Endodermal cell (in vitro differentiated cells): ENCODE measurements at regions not wholly inside any gene's neighbourhood (a gene's known extent, or its start where the extent isn't known, plus 50 kb on each side); places are given as distances from the start of the nearest gene placed in this dataset.
A peak's percentile ranks its signal among the peaks of the same experiment; 100 is the strongest.
"Not testable (repeated sequence)": the region's sequence is repeated elsewhere in the genome, so short reads cannot be mapped to it uniquely, and the experiment has no call there.

Experiments
- DNase-seq: peaks from one replicate; pipeline ENCODE4 v3.0.0-alpha.2; 2017
- H3K27ac ChIP-seq: 2 replicates; pipeline ENCODE4 v1.5.1; 2013; ENCODE audit warnings: mild to moderate bottlenecking, low read depth, low read length, moderate library complexity
- H3K27me3 ChIP-seq: 2 replicates; pipeline ENCODE4 v1.6.1; 2013; ENCODE audit warnings: mild to moderate bottlenecking, low read length, moderate library complexity; ENCODE audit not compliant: insufficient read depth, control insufficient read depth, poor library complexity, severe bottlenecking
- H3K36me3 ChIP-seq: 2 replicates; pipeline ENCODE4 v1.7.0; 2013; ENCODE audit warnings: mild to moderate bottlenecking, low read length, moderate library complexity; ENCODE audit not compliant: control insufficient read depth, insufficient read depth
- H3K4me1 ChIP-seq: one replicate; pipeline ENCODE4 v1.7.0; 2013; ENCODE audit warnings: low read length; ENCODE audit not compliant: control insufficient read depth, insufficient read depth
- H3K4me3 ChIP-seq: 2 replicates; pipeline ENCODE4 v1.5.1; 2013; ENCODE audit warnings: mild to moderate bottlenecking, low read length, moderate library complexity
- H3K9ac ChIP-seq: 2 replicates; pipeline ENCODE4 v1.6.1; 2013; ENCODE audit warnings: mild to moderate bottlenecking, low read length, moderate library complexity; ENCODE audit not compliant: poor library complexity, severe bottlenecking; ENCODE audit errors: extremely low read depth
- H3K9me3 ChIP-seq: 2 replicates; pipeline ENCODE4 v1.6.1; 2013; ENCODE audit warnings: mild to moderate bottlenecking, low read length, moderate library complexity; ENCODE audit not compliant: control insufficient read depth
- H3K27ac Mint-ChIP-seq: 2 replicates; pipeline ENCODE4 v1.8.0; 2020; ENCODE audit warnings: mixed read lengths
- H3K27me3 Mint-ChIP-seq: 2 replicates; pipeline ENCODE4 v1.8.0; 2021; ENCODE audit warnings: mild to moderate bottlenecking, mixed read lengths; ENCODE audit not compliant: insufficient read depth
- H3K36me3 Mint-ChIP-seq: 2 replicates; pipeline ENCODE4 v1.8.0; 2020; ENCODE audit warnings: low read depth, mixed read lengths
- H3K4me1 Mint-ChIP-seq: 2 replicates; pipeline ENCODE4 v1.8.0; 2020; ENCODE audit warnings: mixed read lengths
- H3K4me3 Mint-ChIP-seq: 2 replicates; pipeline ENCODE4 v1.8.0; 2020; ENCODE audit warnings: mild to moderate bottlenecking, moderate library complexity, mixed read lengths
- H3K9me3 Mint-ChIP-seq: 2 replicates; pipeline ENCODE4 v1.8.0; 2020; ENCODE audit warnings: mild to moderate bottlenecking, mixed read lengths
- WGBS, 2 experiments: methylation state at CpG; one replicate each; pipeline versions ENCODE4 v1.1.5 to v1.1.7; 2013; ENCODE audit warnings: missing lambda C conversion rate in 2 of 2, mixed read lengths in 1 of 2; ENCODE audit not compliant: insufficient coverage in 1 of 2, insufficient read length in 1 of 2; 5-methylcytosine and 5-hydroxymethylcytosine counted together

DNA sequence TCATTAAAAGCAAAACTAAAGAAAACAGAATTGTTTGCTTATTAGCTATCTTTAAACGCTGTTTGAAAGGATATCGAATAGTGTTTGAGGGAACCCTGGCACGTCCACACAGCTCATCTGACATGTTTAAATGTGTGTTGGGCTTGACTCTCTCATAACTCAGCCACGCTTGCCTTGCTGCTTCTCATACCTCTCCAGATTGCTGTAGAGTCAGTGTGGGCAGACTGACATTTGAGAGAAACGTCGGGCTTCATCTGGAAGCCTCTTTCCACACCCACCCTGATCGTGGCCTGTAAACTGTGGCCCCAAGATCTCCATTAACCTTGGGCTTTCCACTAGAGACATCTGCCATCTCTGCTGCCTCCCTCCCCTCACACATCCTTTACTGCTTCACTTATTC is 226.4 kb upstream of the PLGLB2 start:
- H3K4me1 Mint-ChIP-seq, H3K27me3 Mint-ChIP-seq, H3K4me3 ChIP-seq, H3K9ac ChIP-seq, H3K27ac ChIP-seq, H3K4me3 Mint-ChIP-seq, DNase-seq, H3K36me3 ChIP-seq, H3K9me3 ChIP-seq, H3K9me3 Mint-ChIP-seq, H3K27me3 ChIP-seq, H3K36me3 Mint-ChIP-seq, H3K4me1 ChIP-seq, H3K27ac Mint-ChIP-seq: not testable (repeated sequence)
- whole genome bisulfite sequencing, 2 experiments, result 95% methylated on average over 6 of the region's 7 CpGs; no CpG with 5 or more reads in 1 of the 2 experiments

DNA sequence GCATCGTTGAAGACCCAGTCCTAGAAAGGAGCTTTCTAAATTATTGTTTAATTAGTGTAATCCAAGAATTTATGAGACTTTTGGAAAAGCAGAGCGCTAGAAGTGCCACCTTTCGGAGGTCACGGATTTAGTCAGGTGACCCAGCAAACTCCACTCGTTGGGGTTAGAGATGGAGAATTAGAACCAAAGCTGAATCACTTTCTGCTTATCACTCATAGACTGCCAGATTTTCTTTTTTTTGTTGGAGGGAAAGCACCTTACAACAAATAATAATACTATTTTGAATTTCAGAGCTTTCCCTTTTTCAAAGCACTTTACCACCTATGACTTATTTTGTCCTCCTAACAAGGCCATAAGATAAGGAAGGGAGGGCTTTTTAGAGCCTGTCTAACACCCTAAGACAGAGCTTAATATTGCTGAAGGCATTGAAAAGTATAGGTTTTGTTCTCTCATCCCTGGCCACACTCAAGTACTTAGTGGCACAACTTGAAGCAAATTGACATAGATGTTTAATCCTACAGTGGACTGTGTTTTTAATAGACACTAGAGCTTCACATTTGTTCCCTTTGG is 223.2 kb upstream of the PLGLB2 start:
- not testable (repeated sequence) for H3K4me1 Mint-ChIP-seq, H3K36me3 Mint-ChIP-seq, H3K36me3 ChIP-seq, H3K27me3 Mint-ChIP-seq, H3K9me3 ChIP-seq, H3K27ac Mint-ChIP-seq, H3K4me3 ChIP-seq, H3K27me3 ChIP-seq, H3K4me3 Mint-ChIP-seq, H3K4me1 ChIP-seq, DNase-seq, H3K9ac ChIP-seq, H3K27ac ChIP-seq, H3K9me3 Mint-ChIP-seq
- WGBS, 2 experiments, result 89 to 100% methylated on average over 2 to 4 of the region's 5 CpGs

DNA sequence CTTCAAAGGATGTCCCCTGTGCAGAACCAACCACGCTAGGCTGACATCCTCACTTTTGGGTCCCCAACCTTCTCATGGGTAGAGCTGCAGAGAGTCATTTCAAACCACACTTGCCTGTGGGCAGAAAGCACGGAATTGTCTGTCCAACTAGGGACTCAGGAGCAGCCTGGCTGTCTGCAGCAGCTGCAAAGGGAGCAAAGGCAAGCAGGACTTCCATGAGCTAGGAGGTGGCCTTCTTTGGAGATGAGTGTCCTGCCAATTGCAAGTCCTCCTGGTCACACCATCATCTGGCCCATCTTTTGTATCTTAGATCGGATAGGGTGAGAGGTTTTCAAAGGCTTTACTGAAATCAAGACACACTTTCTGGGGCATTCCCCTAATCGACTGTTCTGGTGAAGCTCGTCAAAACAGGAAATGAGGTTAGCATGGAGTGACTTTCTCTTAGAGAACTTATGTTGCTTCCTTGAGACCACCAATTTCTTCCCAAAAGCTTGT is 222.3 kb upstream of the PLGLB2 start:
- not testable (repeated sequence) for H3K36me3 ChIP-seq, H3K27ac ChIP-seq, DNase-seq, H3K9me3 Mint-ChIP-seq, H3K9me3 ChIP-seq, H3K4me1 ChIP-seq, H3K27ac Mint-ChIP-seq, H3K4me3 ChIP-seq, H3K9ac ChIP-seq, H3K4me1 Mint-ChIP-seq, H3K36me3 Mint-ChIP-seq, H3K4me3 Mint-ChIP-seq, H3K27me3 Mint-ChIP-seq, H3K27me3 ChIP-seq
- WGBS, 2 experiments, result 100% methylated on average over 3 of the region's 5 CpGs; no CpG with 5 or more reads in 1 of the 2 experiments

DNA sequence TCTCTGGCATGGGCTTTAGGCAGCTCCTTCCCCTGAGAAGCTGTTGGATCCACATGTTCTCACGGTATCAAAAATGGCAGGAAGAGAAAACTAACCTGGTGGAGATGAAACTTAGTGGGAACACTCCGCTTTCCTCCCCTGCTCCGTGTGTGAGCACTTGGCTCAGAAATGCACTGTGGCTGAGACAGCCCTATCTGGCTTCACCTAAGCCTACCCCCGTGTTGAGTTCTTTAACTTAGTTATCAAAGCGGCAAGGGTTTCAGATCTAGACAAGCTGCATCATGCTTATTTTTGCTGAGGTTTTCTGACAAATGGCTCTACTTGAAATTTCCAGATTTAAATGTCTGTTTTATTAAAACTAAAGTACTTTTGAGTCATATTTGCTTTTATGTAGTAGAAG is 221.6 kb upstream of the PLGLB2 start:
- no CpG with 5 or more reads among the region's 5 CpGs for WGBS, 2 experiments
- H3K36me3 ChIP-seq, H3K9ac ChIP-seq, H3K27me3 Mint-ChIP-seq, H3K4me3 ChIP-seq, DNase-seq, H3K9me3 ChIP-seq, H3K36me3 Mint-ChIP-seq, H3K27me3 ChIP-seq, H3K9me3 Mint-ChIP-seq, H3K27ac ChIP-seq, H3K4me1 ChIP-seq, H3K4me3 Mint-ChIP-seq, H3K4me1 Mint-ChIP-seq, H3K27ac Mint-ChIP-seq: not testable (repeated sequence)

DNA sequence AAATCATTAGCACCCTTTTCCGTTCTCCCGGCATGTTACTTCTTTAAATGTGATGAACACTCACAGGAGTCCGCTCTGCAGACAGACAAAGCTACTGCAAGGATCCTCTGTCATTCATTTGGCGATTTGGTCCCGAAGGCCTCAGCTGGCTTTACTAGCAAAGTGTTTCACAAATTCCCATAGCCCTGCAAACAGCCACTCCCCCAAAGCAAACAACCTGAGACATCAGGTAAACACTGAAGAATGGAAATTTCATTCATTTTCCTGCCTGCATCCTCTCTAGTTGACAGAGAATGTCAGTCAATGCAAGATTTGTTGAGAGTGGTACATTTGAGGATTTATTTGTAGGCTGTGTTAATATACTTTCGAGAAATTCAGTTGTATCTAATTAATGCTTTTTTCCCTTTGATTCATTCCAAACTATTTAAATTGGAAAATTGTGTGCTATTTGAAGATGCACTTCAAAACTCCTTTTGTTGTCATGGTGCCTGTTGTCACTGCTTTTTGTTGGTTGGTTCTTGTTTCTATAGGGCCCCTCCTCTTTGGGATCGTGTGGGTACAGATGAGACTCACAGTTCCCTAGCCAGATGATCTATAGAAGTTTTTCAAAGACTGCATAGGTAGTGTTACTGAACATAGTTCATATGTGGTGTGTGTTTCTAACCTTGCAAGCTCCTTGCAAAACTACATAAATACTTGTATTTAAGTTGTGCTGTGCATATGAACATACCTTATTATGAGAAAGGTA is 215.7 kb upstream of the PLGLB2 start:
- DNase-seq, result peak; percentile 16
- H3K4me3 ChIP-seq, H3K27ac Mint-ChIP-seq, H3K36me3 ChIP-seq, H3K9me3 ChIP-seq, H3K4me1 ChIP-seq, H3K27me3 Mint-ChIP-seq, H3K9me3 Mint-ChIP-seq, H3K36me3 Mint-ChIP-seq, H3K27me3 ChIP-seq, H3K9ac ChIP-seq, H3K4me3 Mint-ChIP-seq, H3K27ac ChIP-seq: not testable (repeated sequence)
- peaks cover 14% of the 10 kb centered on the region for H3K4me1 Mint-ChIP-seq
- 76% methylated on average over 3 of the region's 7 CpGs; no CpG with 5 or more reads in 1 of the 2 experiments for WGBS, 2 experiments

DNA sequence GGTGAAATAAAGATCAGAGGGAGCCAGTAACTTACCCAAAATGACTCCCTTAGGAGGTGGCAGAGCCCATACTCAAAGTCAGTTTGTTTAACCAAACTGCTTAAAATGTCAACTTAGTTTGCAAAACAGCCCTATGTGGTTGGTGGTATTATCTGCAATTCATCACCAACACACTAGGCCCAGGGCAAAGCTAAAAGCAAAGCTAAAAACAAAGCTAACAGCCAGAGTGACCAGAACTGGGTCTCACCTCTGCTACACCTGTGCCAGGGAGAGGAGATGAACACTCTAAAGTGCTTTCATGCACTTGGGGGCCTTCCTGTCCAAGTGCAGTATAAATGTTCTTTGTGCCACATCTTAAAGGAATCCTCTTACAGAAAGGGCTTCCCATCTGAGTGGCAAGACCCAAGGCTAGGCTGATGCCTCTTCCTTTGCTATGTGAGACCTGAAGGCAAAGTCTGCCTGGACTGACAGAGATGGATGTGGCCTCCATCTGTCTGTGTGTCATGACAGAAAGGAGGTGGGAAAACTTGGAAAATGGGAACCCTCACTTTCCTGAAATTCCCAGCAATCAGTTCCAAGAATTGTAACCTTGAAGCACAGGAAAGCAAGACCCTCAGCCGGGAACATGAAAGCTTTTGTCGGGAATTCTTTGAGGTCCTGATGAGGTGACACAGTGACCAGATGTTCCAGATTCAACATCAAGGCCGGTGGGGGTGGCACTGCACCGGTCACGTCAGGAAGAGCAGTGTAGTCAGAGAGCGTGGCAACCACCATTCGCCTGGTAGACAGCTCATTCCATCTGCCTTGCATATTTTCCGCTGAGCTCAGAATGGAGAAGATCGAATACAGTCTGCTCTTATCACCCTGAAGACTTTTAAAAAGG is 214.3 kb upstream of the PLGLB2 start:
- not testable (repeated sequence) for H3K36me3 ChIP-seq, H3K4me3 ChIP-seq, H3K27ac ChIP-seq, H3K27me3 Mint-ChIP-seq, H3K27me3 ChIP-seq, H3K9me3 ChIP-seq, H3K4me1 ChIP-seq, H3K4me3 Mint-ChIP-seq, H3K27ac Mint-ChIP-seq, H3K36me3 Mint-ChIP-seq, H3K9ac ChIP-seq, H3K9me3 Mint-ChIP-seq
- H3K4me1 Mint-ChIP-seq, result peaks cover 14% of the 10 kb centered on the region
- DNase-seq, result peak; percentile 36
- WGBS, 2 experiments, result 93 to 95% methylated on average over 3 to 5 of the region's 9 CpGs
